ENCODE measurements at regions not wholly inside any gene's neighbourhood (a gene's known extent, or its start where the extent isn't known, plus 50 kb on each side); places are given as distances from the start of the nearest gene placed in this dataset.

DNA sequence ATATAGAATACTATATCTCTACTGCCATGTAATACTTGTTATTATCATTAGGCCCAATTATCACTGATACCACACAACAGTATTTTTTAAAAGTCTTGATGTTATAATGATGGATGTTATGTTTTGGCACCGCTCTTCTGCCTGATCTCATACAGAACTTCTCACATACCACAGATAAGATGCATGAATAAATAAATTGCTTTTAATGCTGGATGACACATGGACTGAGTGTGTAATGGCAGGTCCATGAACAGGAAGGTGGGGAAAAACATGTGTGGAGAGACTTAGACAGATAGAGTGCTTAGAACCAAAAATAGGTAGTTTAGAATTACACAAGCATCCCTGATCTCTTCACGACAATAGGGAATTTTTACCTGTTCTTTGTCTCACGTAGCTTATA lies 258.4 kb upstream of the MARCKS start:
- Mint-ChIP-seq H3K36me3 (ENCODE audit: low read depth) (peaks cover 5% of the 10 kb centered on the region), H3K9me3 (peaks cover 10% of the 10 kb centered on the region), H3K27me3 (ENCODE audit: low read depth, poor library complexity) (no peaks in the 10 kb centered on the region), H3K4me1 (peaks cover 26% of the 10 kb centered on the region), H3K27ac (peak overlapping the region; percentile 91), H3K4me3 (no peak overlapping the region)
- TF ChIP-seq, protein P1, sequence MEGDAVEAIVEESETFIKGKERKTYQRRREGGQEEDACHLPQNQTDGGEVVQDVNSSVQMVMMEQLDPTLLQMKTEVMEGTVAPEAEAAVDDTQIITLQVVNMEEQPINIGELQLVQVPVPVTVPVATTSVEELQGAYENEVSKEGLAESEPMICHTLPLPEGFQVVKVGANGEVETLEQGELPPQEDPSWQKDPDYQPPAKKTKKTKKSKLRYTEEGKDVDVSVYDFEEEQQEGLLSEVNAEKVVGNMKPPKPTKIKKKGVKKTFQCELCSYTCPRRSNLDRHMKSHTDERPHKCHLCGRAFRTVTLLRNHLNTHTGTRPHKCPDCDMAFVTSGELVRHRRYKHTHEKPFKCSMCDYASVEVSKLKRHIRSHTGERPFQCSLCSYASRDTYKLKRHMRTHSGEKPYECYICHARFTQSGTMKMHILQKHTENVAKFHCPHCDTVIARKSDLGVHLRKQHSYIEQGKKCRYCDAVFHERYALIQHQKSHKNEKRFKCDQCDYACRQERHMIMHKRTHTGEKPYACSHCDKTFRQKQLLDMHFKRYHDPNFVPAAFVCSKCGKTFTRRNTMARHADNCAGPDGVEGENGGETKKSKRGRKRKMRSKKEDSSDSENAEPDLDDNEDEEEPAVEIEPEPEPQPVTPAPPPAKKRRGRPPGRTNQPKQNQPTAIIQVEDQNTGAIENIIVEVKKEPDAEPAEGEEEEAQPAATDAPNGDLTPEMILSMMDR (IDR thresholded peaks at IDR 0.05): no peak
- DNase-seq: no peak

DNA sequence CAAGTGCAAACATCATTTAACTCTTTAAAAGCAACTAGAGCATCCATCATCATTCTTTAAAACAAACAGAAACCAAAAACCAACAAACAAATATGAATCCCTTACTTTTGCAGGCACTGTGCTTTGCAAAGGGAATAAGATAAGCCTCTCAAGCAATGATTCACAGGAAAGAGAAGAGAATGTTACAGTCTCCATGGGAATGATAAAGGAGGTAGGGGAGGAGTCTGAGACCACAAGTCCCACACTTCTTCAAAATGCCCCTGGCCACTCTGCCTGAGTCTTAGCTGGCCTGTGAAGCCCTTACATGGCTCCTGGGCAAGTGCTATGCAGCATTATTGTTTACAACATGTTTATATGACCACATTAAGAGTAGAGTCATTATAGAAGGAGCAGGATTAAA lies 257.7 kb upstream of the MARCKS start:
- TF ChIP-seq, protein P1 (IDR thresholded peaks at IDR 0.05): no peak
- Mint-ChIP-seq H3K36me3 (ENCODE audit: low read depth) (peaks cover 5% of the 10 kb centered on the region), H3K4me3 (no peak overlapping the region), H3K27ac (peak overlapping the region; percentile 91), H3K27me3 (ENCODE audit: low read depth, poor library complexity) (no peaks in the 10 kb centered on the region), H3K9me3 (peaks cover 9% of the 10 kb centered on the region), H3K4me1 (peaks cover 26% of the 10 kb centered on the region)
- no peak for DNase-seq

DNA sequence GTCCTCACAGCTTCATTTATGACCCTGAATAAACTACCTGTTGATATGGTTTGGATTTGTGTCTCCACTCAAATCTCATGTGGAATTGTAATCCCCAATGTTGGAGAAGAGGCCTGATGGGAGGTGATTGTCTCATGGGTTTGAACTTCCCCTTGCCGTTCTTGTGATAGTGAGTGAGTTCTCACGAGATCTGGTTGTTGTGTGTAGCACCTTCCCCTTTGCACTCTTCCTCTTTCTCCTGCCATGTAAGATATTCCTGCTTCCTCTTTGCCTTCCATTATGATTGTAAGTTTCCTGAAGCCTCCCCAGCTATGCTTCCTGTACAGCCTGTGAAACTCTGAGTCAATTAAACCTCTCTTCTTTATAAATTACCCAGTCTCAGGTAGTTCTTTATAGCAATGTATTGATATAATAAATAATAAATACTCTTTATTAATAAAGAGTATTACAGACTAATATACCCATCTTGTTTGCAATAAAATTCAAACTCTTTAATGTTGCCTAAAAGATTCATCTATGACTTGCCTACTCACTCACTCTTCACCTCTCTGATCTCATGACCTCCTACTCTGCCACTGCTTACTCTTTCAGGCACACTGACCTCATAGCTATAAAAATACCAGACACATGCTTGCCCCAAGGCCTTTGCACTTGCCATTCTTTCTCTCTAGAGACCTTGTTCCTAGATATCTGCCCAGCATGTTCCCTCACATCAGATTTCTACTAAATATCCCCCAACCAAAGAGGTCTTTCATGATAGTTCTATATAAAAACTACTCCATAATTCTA lies 256.4 kb upstream of the MARCKS start:
- H3K36me3 Mint-ChIP-seq (ENCODE audit: low read depth): peaks cover 5% of the 10 kb centered on the region
- H3K27ac Mint-ChIP-seq: peak overlapping the region; percentile 47
- no peak for DNase-seq
- no peak overlapping the region for H3K4me3 Mint-ChIP-seq
- peaks cover 26% of the 10 kb centered on the region for H3K4me1 Mint-ChIP-seq
- TF ChIP-seq, protein P1 (IDR thresholded peaks at IDR 0.05): no peak
- no peaks in the 10 kb centered on the region for H3K27me3 Mint-ChIP-seq (ENCODE audit: low read depth, poor library complexity)
- peaks cover 10% of the 10 kb centered on the region for H3K9me3 Mint-ChIP-seq

DNA sequence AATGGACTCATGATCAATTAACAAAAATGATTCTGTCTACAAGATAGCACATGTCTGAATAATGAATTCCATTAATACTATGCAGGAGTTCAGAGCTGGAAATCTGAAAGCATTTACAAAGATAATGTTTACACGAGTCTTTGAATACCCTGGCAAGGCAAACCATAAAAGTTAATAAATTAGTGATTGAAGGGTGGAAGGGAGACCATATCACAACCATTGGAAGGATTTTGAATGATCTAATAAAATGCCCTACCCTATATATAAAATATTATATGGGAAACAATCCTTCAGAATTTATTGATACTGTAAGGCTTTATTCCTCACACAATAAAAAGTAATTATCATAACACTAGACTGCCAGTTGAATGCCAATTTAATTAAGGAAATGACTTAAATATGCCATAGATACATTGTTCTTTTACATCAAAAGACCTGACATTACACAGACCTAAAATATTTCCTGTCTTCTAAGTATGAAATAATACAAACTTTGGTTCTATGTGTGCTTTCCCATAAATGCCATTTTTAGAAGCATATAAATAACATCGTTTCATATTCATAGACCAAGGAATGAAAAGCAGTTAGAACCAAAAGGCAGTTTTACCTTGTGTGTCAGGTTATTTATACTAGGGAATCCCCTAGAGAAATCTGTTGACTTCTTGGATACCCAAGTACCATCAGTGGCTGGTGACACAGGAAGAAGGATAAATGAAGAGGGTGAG lies 249.2 kb upstream of the MARCKS start:
- Mint-ChIP-seq H3K36me3 (ENCODE audit: low read depth) (no peaks in the 10 kb centered on the region), H3K4me1 (peaks cover 14% of the 10 kb centered on the region), H3K27me3 (ENCODE audit: low read depth, poor library complexity) (no peaks in the 10 kb centered on the region), H3K4me3 (no peak overlapping the region), H3K9me3 (peaks cover 16% of the 10 kb centered on the region), H3K27ac (no peak overlapping the region)
- TF ChIP-seq, protein P1 (IDR thresholded peaks at IDR 0.05): no peak
- no peak for DNase-seq

DNA sequence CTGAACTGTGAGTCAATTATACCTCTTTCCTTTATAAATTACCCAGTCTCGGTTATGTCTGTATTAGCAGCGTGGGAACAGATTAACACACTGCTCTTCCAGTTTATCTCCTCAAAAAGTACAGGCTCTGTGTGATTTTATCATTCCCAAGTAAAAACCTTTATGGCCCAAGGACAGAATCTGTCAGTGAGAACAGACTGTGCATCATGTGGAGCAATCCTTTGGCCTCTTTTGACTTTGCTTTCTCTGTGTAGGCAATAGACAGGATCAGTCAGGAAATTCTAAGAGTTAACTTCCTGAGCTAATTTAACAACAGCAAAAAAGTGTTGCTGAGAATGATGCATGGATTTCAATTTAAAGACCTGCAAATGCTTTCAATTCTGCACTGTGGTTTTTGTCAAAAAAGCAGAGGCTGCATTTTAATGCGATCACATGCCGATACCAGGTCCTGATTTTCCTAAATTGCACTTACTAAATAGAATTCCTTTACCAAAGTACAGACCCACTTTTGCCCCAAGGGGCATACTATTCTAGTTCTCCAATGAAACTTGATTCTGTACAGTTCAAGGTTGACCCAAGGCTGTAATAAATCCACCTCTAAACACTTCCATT lies 246.7 kb upstream of the MARCKS start:
- no peaks in the 10 kb centered on the region for H3K27me3 Mint-ChIP-seq (ENCODE audit: low read depth, poor library complexity)
- no peak overlapping the region for H3K4me3 Mint-ChIP-seq
- TF ChIP-seq, protein P1 (IDR thresholded peaks at IDR 0.05): no peak
- no peak overlapping the region for H3K27ac Mint-ChIP-seq
- peaks cover 18% of the 10 kb centered on the region for H3K9me3 Mint-ChIP-seq
- no peaks in the 10 kb centered on the region for H3K36me3 Mint-ChIP-seq (ENCODE audit: low read depth)
- peaks cover 14% of the 10 kb centered on the region for H3K4me1 Mint-ChIP-seq
- no peak for DNase-seq

Data from nephron progenitor cell (in vitro differentiated cells).